ENCODE measurements at regions not wholly inside any gene's neighbourhood (a gene's known extent, or its start where the extent isn't known, plus 50 kb on each side); places are given as distances from the start of the nearest gene placed in this dataset.

GRCh38 chr4:111454961-111455360 lies 690.3 kb upstream of the FAM241A start:
- no peak for TF ChIP-seq SP1 (IDR thresholded peaks at IDR 0.05; ENCODE audit: low read depth, low read length)
- TF ChIP-seq JUND (IDR thresholded peaks at IDR 0.05; ENCODE audit: low read length) = no peak
- no peak for TF ChIP-seq ATF2 (IDR thresholded peaks at IDR 0.05; ENCODE audit: low read length)
- no peak for TF ChIP-seq BCL11A (IDR thresholded peaks at IDR 0.05; ENCODE audit: low read depth in 2 of 2, low read length in 2 of 2)
- TF ChIP-seq CTCF (IDR thresholded peaks at IDR 0.05; ENCODE audit: control extremely low read depth in 1 of 3, insufficient read depth in 1 of 3, low read depth in 1 of 3, low read length in 3 of 3) = no peak
- TF ChIP-seq YY1 (IDR thresholded peaks at IDR 0.05; ENCODE audit: low read depth, low read length) = no peak
- no peak for TF ChIP-seq NRF1 (IDR thresholded peaks at IDR 0.05; ENCODE audit: low read depth, low read length)
- no peak for TF ChIP-seq TCF12 (IDR thresholded peaks at IDR 0.05; ENCODE audit: low read depth, low read length)
- TF ChIP-seq TAF1 (IDR thresholded peaks at IDR 0.05; ENCODE audit: low read depth, low read length) = no peak
- no peak for TF ChIP-seq BACH1 (IDR thresholded peaks at IDR 0.05; ENCODE audit: low read length)
- TF ChIP-seq SRF (IDR thresholded peaks at IDR 0.05; ENCODE audit: low read depth, low read length) = no peak
- no peak for TF ChIP-seq CBX8 (IDR thresholded peaks at IDR 0.05; ENCODE audit: borderline replicate concordance, low read depth, low read length)
